Kidney glomerular epithelial cell (primary cell): ENCODE measurements at regions not wholly inside any gene's neighbourhood (a gene's known extent, or its start where the extent isn't known, plus 50 kb on each side); places are given as distances from the start of the nearest gene placed in this dataset.

Experiments
- DNase-seq: peaks from one replicate; lab custom pipeline; 2025; lab: John Stamatoyannopoulos, UW

- DNase-seq: no peak
Measured at GRCh38 chr1:23639460-23640095, 52.0 kb upstream of the RPL11 start.

GRCh38 chr1:23638786-23639241, 52.8 kb upstream of the RPL11 start:
- DNase-seq: no peak

GRCh38 chr1:23638188-23638619, 53.4 kb upstream of the RPL11 start:
- no peak for DNase-seq

- no peak for DNase-seq
Measured at GRCh38 chr1:23636009-23636408, 55.6 kb upstream of the RPL11 start.

DNA sequence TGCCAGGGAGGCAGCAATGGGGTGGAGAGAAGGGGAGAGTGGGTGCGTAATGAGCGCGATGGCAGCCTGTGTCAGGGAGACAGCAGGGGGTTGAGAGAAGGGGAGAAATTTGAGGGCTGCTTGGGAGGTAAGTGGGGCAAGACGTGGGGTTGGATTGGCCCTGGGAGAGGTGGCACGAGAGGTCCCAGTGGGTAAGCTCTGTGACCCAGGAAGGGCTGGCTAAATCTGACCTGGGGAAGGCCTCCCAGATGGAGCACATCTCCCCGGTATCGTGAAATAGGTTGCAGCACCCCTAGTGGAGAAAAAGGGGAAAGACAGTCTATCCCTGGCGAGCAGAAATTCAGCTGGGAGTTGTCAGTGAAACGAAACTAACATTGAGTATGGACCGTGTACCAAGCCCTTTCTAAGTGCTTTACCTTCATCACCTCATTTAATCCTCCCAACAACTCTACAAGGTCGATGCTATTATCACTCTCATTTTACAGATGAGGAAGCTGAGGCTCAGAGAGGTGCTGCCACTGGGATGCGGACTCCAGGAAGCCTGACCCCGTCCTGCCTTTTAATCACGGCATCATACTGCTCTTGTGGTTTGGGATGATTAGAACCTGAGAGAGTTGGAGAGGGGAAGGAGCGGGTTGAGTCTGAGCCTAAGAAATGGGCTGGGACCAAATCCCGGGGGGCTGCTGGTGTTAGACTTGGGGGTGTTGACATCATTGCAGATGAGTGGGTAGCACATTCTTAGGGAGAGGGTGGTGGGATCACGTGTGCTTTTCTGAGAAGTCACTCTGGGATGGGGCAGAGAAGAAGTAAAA, 56.6 kb upstream of the RPL11 start:
- peak; percentile 86 for DNase-seq

DNA sequence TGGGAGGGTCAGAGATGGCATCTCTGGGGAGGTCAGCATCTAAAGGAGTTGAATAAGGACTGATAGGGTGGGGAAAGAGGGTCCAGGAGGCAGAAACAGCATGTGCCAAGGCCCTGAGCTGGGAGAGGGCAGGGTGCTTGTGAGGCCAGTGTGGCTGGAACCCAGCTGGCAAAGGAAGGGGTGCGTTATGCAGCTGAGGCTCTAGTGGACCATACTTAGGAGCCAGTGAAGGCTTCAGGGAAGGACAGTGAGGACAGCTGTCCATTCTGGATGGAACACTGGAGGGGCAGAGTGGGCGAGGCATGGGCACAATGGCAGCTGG, 57.1 kb upstream of the RPL11 start:
- DNase-seq: no peak

DNA sequence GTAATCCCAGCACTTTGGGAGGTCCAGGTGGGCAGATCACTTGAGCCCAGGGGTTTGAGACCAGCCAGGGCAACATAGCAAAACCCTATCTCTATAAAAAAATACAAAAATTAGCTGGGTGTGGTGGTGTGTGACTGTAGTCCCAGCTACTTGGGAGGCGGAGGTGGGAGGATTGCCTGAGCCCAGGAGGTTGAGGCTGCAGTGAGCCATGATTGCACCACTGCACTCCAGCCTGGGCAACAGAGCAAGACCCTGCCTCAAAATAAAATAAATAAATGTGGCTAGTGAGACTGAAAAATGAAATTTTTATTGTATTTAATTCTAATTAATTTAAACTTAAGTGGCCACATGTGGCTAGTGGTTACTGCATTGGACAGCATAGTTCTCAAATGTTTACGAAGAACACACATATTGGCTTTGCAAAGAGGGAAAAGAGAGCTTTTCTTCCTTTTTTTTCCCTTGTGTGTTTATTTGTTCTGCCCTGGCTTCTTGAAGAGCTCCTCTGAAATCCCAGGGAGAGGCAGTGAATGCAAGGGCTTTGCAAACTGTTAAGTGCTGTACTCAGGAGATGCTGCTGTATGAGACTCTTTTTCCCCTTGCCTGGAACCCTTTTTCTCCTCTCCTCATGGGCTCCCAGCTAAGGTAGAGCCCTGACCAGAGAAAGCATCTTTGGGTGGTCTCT, 59.0 kb upstream of the RPL11 start:
- DNase-seq: no peak

DNA sequence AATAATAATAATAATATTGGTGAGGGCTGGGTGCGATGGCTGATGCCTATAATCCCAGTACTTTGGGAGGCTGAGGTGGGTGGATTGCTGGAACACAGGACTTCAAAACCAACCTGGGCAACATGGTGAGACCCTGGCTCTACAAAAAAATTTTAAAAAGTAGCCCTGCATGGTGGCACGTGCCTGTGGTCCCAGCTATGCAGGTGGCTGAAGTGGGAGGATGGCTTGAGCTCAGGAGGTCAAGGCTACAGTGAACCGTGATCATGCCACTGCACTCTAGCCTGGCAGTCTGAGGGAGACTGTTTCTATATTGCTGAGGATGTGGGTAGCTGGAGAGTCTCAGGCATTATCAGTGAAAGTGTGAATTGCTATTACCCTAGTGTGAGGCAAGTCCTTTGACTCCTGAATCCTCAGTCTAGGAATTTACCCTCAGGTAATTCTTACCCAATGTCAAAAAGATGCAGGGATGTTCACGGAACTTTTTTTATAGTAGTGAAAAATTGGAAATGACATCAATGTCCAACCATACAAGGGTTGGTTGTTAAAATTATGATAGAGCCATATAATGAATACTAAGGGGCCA, 61.8 kb upstream of the RPL11 start:
- DNase-seq: no peak

- no peak for DNase-seq
Measured at GRCh38 chr1:23628951-23629387, 62.6 kb upstream of the RPL11 start.

DNA sequence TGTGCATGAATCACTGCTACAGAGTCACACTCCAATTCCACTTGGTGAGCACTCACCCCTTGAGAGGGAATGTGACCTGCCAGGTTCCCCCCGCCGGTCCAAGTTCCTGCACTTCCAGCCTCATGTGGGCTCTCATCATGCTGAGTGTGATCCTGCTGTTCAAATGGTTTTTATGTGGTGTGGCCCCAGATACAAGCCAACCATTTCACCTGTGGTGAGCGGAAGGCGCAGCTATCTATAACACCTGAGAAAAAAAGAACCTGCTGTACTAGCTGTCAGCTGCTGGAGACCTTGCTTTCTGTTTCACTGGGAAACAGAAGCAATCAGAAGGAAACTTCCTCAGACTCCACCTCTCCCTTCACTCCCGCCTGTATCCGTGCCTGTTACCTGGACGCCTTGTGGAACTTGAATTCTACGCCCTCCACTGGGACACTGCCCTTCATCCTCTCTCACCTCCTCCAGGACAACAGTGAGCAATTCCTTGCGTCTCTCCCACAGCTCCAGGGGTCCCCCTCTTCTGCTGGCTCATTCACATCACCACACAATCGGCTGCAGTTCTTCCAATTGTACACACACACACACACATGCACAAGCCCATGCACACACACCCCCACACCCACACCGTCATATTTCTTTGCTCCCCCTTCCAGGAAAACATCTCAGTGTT, 64.4 kb upstream of the RPL11 start:
- no peak for DNase-seq

GRCh38 chr1:23625929-23626535, 65.6 kb upstream of the RPL11 start:
- no peak for DNase-seq

DNA sequence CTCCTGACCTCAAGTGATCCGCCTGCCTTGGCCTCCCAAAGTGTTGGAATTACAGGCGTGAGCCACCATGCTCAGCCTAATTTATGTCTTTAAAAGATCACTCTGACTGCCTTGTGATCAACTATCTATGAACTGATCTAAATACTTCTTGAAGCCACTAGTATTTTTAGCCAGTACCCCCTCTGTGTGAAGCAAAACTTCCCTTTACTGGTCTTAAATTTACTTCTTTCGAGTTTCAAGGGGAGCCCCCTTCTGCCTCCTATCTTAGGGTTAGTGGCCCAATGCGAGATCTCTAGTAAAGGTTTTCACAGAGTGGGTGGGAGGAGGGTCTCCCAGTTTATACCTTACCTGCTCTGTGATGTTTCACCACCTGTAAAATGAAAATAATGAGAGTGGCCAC, 66.1 kb upstream of the RPL11 start:
- no peak for DNase-seq

DNA sequence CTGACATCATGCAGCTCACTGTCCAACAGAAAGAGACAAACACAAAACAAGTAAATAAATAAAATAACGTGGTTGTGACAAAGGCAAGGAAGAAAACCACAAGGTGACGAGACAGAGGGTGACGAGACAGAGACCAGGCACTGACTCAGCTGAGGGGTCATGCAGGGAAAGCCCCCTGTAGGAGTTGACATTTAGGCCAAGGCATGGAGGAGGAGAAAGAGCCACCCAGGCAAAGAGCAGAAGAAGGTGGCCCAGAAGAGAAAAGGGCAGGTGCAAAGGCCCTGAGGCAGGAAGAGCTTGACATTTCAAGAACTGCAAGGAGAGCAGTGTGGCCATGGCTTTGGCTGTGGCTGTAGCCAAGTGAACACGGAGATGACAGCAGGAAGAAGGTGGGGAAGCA, 65.1 kb upstream of the ID3 start:
- no peak for DNase-seq

DNA sequence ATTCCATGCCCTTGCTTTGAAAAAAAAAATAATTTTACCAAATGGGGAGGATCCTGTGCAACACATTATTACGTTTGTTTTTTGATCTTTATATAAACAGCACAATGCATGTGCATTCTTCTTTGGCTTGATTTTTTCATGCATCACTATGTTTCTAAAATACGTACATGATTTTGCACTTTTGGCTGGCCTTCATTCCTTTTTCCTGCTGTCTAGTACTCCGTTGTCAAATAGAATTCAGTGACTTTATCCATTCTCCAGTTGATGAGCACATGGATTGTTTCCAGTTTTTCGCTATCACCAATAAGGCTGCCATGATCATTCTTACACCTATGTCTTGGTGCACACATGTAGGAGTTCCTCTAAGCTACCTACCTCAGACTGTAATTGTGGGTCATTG, 63.0 kb upstream of the ID3 start:
- no peak for DNase-seq

DNA sequence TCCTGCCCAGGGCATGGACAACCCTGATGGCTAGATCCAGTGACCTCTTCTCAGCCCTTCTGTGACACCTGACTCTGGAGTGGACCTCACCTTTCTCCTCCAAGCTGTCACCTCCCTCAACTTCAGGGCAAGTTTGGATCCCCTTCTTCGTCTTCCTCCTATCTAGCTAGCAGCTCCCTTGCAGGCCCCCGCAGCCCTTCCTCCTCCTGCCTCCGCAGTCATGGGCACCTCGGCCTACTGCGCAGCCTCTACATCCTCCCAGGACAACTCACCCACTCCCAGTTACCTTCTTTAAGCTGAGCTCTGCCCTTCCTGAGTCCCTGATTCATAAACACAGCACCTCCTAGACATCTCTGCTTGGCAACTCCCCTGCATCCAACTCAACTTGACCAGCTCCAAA, 61.3 kb upstream of the ID3 start:
- DNase-seq: no peak

DNA sequence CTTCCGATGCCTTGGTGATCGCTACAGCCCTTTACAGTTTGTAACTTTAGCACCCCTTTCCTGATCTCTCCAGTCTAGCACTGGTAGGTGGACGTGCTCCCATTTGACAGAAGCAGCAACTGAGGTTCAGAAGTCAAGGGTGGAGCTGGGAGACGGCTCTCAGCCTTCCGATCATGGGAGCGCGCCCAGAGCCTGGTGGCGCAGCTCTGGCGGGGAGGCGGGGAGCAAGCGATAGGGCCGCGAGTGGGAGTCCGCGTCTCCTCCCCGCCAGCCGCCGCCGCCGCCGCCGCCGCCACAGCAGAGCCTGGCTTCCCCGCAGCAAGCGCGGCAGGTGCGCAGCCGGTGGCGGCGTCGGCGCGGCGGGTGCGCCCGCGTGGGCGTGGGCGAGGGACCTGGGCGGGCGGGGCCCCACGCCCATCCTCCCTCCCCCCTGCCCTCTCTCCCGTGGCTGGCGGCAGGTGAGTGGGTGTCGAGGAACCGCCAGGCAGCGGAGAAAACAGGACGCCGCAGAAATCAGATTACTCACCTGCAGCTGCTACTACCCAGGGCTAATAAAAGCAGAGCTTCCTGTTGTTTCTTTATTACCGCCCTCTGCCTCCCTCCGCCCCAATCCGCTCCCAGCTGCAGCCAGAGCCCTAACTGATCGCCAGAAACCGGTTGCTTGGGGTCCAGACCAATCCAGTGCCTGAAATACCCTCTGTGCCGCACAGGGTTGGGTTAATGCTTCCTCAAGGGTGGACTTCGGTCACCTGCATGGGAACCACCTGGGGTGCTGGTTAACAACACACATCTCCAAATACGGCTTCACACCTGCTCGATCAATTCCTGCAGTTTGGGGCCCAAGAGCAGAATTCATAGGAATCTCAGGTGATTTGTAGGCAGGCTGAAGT, 60.2 kb upstream of the ID3 start:
- DNase-seq: peak; percentile 8

DNA sequence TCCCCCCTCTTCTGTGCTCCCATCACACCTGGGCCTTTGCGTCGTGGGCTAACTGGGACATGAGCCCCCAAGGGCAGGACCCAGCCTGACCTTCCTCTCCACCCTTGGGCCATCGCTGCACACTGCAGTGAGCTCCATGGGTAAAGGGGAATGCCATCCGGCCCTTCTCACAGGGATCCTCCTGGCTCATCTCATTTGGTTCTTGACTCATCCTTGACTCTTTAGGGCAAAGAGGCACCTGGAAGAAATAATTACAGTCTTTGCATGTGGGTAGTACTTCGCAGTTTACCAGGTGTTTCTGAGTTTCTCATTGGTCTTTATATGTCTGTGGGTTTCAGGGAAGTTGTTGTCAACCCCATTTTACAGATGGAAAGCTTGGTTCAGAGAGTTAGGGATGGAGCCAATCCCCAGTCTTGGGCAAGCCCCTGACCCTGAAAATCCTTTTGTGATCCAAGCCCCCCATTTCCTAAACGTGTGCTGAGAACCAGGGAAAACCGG, 59.3 kb upstream of the ID3 start:
- DNase-seq: no peak

DNA sequence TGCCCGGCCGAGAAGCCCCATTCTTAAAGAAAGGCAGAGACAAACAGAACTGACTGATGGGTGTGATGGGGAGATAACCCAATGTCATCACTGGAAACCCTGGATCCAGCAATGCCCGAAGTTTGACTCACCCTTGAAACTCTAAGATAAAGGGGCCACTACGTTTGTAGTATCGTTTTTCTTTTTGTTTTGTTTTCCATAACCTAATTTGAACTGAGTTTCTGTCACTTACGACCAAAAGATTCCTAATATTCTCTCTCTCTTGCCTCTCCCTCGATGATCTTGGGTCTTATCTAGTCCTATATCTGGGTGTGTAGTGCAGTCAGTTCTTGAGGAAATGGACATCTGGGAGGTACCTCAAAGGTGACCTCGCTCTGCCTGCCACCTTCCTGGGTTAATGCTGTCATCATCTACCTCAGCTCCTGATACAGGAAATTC, 57.8 kb upstream of the ID3 start:
- DNase-seq: no peak

- no peak for DNase-seq
Measured at GRCh38 chr1:23616292-23616824, 57.1 kb upstream of the ID3 start.

DNA sequence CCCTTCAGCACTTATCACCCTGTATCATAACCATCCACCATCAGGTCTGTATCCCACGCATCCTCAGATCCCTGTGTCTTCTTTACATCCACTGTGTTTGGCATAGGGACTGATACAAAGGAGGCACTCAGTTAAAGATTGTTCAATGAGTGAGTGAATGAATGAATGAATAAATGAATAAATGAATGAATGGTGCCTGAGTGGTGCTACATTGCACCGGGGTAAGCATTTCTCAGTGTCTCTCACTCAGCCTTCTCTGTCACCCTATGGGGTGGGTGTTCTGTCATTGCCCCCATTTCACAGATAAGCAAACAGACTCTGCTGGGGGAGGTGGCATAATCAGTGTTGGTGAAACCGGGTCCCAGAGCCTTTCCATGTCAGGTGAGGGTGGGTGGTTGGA, 56.6 kb upstream of the ID3 start:
- DNase-seq: no peak
